ENCODE measurements at regions not wholly inside any gene's neighbourhood (a gene's known extent, or its start where the extent isn't known, plus 50 kb on each side); places are given as distances from the start of the nearest gene placed in this dataset.

DNA sequence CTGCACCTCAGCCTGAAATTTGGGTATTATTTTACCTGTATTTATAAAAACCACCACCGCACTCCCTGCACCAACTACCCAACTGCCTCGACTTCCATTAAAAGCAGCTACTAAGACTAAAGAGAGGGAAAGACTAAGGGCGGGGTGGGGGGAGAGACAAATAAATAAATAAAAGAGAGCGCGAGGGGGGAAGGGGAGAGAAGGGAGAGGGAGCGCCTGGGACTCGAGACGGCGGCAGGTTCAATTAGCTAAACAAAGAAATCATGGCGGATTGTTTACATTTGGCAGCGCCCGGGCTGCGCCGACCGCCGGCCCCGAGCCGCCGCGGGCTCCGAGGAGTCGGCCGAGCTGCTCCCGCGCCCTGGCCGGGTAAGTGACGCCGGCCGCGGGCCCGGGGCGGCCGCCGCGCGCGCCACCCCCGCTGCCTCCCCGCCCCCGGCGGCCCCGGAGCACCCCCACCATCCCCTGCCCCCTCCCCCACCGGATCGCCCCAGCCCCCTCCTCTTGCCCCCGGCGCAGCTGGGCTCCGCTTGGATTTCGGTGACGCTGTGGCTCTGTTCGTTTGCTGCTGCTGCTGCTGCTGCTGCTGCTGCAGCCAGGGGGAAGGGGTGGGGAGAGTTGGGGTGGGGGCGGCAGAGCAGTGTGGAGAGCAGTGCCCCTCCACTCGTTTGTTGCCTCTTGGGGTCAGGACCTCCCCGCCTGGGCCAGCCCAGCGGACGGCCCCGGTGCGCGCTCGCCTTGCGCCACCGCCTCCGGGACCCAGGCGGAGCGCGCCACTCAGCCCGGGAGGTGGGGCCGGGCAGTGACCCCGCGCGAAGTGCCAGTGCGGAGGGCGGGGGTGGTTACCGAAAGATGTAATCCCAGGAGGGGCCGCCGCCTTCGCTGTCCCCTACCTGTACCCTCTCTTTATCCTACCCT, 187.2 kb upstream of the FANCL start:
- TF ChIP-seq, protein P1, sequence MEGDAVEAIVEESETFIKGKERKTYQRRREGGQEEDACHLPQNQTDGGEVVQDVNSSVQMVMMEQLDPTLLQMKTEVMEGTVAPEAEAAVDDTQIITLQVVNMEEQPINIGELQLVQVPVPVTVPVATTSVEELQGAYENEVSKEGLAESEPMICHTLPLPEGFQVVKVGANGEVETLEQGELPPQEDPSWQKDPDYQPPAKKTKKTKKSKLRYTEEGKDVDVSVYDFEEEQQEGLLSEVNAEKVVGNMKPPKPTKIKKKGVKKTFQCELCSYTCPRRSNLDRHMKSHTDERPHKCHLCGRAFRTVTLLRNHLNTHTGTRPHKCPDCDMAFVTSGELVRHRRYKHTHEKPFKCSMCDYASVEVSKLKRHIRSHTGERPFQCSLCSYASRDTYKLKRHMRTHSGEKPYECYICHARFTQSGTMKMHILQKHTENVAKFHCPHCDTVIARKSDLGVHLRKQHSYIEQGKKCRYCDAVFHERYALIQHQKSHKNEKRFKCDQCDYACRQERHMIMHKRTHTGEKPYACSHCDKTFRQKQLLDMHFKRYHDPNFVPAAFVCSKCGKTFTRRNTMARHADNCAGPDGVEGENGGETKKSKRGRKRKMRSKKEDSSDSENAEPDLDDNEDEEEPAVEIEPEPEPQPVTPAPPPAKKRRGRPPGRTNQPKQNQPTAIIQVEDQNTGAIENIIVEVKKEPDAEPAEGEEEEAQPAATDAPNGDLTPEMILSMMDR (IDR thresholded peaks at IDR 0.05; ENCODE audit: low read length) = no peak
- no peak for TF ChIP-seq EZH2 (IDR thresholded peaks at IDR 0.05; ENCODE audit: borderline replicate concordance, low read length)

Data from OCI-LY1 (cell line).